Renal cortex interstitium (tissue), 11 donors: ENCODE measurements at regions not wholly inside any gene's neighbourhood (a gene's known extent, or its start where the extent isn't known, plus 50 kb on each side); places are given as distances from the start of the nearest gene placed in this dataset.
"Not testable (repeated sequence)": the region's sequence is repeated elsewhere in the genome, so short reads cannot be mapped to it uniquely, and the experiment has no call there.

Experiments
- DNase-seq, 11 donors: peaks; one replicate each; pipeline ENCODE4 v3.0.0-alpha.2; 2013; ENCODE audit warnings: low read depth in 9 of 11, low spot score in 4 of 11; ENCODE audit errors: extremely low read depth in 1 of 11

DNA sequence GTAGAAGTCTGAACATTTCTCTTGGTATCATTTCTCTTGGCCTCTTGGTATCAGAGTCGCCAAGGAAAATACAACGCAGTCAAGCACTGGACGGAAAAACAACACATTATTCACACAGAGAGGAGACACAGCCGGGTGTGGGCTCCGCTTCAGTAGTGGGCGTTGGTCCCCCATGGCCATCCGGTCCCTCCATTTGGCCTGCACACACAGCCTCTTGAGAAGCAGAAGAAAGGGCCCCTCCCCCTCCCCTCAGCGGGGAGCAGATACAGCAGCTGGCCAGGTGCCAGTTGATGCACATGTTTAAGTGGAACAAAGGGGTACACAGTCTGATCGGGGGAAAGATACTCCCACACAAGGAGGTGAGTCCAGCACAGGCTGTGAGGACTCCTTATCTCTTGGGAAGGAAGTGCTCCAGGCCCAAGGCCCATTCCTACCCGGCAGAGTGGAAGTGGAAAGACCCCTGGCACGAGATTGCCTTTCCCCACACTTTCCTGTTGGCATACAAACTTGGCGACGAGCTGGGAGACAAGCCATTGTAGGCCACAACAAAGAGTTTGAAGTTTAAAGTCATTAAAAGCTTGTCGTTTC, 311.3 kb downstream of the FAM72C start:
- DNase-seq = no peak

DNA sequence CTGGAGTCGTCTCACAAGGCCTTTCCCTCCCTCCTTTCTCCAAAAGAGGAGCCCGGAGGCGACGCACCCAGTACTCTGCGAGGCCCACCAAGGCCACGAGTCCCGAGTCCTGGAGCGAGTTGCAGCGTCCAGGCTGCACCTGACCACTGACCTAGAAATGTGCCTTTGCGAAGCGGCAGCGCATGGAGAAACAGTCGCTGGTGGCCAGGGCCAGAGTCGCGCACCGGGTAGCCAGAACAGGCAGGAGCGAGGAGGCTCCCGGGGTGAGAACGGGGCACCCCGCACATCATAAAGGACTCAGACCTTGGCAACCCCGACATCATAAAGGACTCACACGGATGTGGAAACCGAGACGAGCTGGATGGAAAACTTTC, 318.4 kb downstream of the FAM72C start:
- DNase-seq = no peak

GRCh38 chr1:143652744-143653428, 318.9 kb downstream of the FAM72C start:
- DNase-seq = no peak

GRCh38 chr1:143652187-143652586, 319.6 kb downstream of the FAM72C start:
- no peak for DNase-seq

DNA sequence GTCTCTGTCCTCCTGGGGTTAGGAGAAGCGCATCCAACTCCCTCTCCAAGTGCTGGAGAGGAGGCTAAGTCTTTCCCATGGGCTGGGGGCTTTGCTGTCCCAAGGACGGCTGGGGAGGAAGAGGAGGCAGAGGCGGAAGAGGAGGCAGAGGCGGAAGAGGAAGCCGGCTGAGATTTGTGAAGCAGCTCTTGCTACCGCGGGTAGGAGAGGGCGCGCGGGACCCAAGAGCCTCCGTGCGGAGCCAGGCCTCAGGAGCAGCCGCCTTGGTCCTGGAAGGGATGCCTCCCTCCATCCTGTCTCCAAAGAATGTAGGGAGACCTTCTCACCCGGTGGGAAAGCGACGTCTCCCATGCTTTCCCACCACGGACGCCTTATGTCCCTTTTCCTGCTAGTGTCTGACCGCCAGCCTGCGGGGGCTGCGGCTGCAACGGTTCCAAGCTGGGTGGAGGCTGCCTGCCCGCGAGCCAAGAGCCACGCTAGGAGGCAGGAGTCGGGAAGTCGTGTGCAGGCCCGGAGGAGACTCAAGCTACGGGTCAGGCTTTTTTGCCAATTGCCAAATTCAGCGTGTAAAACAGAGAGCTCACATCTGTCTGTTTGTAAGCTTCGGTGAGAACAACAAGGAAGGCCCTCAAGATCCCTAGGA, 320.3 kb downstream of the FAM72C start:
- no peak for DNase-seq

- not testable (repeated sequence) for DNase-seq
These were observed 327.8 kb downstream of the FAM72C start for GRCh38 chr1:143644035-143644434.

- DNase-seq = no peak
These were observed 328.5 kb downstream of the FAM72C start for GRCh38 chr1:143643148-143643885.

GRCh38 chr1:143625886-143626285, 345.9 kb downstream of the FAM72C start:
- no peak for DNase-seq

DNA sequence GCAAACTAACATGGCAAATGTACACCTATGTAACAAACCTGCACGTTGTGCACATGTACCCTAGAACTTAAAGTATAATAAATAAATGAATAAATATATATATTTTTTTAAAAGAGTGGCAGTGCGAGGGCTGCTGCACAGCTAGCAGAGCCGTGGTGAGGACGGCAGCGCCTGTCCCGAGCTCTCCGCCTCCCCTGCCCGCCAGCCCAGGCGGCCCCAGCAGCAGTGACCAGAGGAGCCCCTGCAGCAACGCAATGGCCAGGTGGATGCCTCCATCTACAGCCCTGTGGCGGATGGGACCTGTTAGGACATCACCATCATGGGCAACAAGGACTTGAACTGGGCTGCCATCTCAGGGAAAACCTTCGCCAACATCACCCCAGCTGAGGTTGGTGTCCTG, 351.9 kb downstream of the FAM72C start:
- no peak for DNase-seq

- DNase-seq = no peak
These were observed 360.6 kb downstream of the FAM72C start for GRCh38 chr1:143611159-143611558.

- no peak for DNase-seq
These were observed 361.6 kb downstream of the FAM72C start for GRCh38 chr1:143610196-143610595.

DNA sequence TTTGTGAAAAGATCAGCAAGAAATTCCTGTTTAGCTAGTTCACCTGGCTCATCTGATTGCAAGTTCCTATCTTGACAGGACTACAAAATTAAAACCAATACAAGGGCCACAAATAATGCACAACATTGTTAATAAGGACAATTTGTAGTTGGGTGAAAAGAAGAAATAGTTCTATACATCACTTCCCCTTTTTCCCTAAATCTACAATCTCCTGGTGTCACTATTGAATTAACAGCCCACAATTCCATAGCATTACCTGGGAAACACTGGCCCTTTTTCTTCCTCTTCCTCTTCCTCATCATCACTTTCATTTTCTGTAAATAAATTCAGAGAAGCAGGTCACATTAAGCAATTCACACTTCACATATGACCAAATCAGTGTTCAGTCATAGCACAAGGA, 366.9 kb downstream of the FAM72C start:
- no peak for DNase-seq

- no peak for DNase-seq
These were observed 387.3 kb downstream of the FAM72C start for GRCh38 chr1:143584508-143584907.

GRCh38 chr1:143574891-143575520, 396.8 kb downstream of the FAM72C start:
- DNase-seq = no peak

DNA sequence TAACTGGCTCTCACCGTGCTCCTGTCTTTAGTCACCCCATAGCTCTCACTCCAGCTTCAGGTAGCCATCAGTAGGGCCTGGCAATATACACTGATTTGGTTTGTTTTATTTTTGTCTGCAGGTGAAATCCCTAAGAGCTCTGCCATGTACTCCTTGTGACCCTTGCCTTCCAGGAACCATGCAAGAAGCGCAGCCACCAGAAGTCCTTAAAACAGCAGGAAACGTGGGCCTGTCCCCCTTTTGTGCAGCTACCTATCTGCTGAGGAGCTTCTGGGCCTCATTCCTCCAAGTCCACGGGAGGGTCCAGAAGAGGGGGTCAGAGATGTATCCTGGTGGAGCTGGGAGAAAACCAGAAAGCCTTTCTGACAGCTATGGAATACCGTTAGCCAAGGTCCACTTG, 399.1 kb downstream of the FAM72C start:
- not testable (repeated sequence) for DNase-seq

GRCh38 chr1:143563761-143564160, 408.0 kb downstream of the FAM72C start:
- not testable (repeated sequence) for DNase-seq

DNA sequence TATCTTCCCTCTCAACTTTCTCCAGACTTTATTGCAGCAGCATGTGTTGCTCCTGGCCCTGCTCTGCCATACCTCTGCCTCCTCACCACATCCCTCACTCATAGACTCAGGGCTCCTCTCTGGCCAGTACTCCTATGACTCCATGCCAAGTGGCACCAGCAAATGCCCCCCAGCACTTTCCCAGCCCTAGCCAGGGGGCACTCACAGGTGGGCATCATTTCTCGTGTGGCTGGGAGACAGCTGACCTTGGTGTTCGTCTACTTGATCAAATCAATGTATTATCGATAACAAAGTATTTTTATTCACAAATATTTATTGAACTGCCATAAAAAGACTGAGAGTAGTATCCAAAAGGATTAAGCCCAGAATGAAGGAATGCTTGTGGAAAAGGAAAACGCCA, 418.2 kb downstream of the FAM72C start:
- DNase-seq = no peak

DNA sequence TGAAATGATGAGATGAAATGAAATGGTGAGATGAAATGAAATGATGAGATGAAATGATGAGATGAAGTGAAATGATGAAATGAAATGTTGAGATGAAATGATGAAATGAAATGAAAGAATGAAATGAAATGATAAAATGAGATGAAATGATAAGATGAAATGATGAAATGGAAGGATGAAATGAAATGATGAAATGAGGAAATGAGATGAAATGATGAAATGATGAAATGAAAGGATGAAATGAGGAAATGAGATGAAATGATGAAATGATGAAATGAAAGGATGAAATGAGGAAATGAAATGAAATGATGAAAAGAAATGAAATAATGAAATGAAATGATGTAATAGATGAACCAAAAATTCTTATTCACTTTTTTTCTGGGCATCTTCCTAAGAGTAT, 467.1 kb downstream of the FAM72C start:
- not testable (repeated sequence) for DNase-seq

DNA sequence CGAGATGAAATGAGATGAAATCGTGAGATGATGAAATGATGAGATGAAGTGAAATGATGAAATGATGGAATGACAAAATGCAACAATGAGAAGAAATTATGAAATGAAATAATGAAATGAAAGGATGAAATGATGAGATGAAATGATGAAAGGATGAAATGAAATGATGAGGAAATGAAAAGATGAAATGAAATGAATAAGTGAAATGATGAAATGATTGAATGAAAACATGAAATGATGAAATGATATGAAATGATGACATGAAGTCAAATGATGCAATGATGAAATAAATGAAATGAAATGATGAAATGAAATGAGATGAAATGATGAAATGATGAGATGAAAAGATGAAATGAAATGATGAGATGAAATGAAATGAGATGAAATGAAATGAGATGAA, 467.7 kb downstream of the FAM72C start:
- not testable (repeated sequence) for DNase-seq

GRCh38 chr1:143503048-143503447, 468.7 kb downstream of the FAM72C start:
- DNase-seq = not testable (repeated sequence)
